ENCODE measurements at regions not wholly inside any gene's neighbourhood (a gene's known extent, or its start where the extent isn't known, plus 50 kb on each side); places are given as distances from the start of the nearest gene placed in this dataset.

DNA sequence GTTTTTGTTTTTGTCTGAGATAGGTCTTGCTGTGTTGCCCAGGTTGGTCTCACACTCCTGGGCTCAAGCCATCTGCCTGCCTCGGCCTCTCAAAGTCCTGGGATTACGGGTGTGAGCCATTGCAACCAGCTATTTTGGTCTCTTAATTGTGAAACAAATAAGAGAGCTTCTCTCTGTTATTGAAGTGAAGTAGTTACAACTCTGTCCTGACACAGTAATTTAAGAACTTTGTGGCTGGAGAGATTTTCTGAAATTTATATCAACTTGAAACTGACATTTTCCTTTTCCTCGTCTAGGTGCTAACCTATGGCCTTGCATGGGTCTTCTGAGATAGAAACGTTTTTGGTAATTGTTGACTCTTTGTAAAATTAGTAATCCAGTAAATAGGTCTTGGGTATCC is 122.1 kb upstream of the DOK5 start:
- no peak overlapping the region for H3K4me3 ChIP-seq (ENCODE audit: low read depth, low read length)
- DNase-seq (ENCODE audit: low read depth), result no peak
- TF ChIP-seq CTCF (conservative IDR thresholded peaks at IDR 0.05; ENCODE audit: low read depth, low read length), result no peak

- no peak overlapping the region for H3K4me3 ChIP-seq (ENCODE audit: low read depth, low read length)
- DNase-seq (ENCODE audit: low read depth), result no peak
- TF ChIP-seq CTCF (conservative IDR thresholded peaks at IDR 0.05; ENCODE audit: low read depth, low read length), result no peak
Observed at GRCh38 chr20:54355631-54356280, 119.6 kb upstream of the DOK5 start.

DNA sequence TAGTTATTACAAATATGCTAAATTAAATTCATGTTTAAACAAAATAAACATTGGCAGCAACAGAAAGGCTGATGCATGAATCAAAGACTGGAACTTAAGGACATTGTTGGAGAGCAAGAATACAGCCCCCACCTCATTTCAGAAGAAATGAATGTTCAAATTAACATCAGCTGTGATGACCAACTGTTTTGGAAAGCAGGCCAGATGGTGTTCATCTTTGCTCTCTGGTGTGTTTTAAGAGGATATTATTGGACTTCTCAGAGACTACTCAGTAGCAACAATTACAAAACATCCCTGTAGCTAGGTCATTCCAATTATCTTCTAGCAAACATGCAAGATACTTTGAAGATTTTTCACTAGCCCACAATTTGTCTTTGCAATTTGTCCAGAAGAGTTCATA is 118.6 kb upstream of the DOK5 start:
- TF ChIP-seq CTCF (conservative IDR thresholded peaks at IDR 0.05; ENCODE audit: low read depth, low read length), result no peak
- H3K4me3 ChIP-seq (ENCODE audit: low read depth, low read length), result no peak overlapping the region
- no peak for DNase-seq (ENCODE audit: low read depth)

DNA sequence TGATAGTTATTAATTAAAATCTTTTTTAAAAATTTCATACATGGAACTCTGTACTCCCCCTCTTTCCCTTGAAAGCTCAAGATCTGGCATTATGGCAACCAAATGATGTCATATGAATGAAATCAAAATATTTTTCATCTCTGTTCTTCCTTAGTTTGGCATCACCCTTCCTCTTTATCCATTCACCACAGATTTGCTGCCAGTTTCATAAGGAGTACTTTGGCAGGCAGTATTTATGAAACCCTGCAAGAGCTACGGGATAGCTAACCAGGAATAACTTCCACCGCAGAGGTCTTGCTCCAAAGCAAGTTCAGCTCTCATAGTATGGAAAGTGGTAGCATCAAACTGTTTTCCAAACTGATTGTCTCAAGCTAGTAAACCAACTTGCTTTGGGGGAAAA is 113.9 kb upstream of the DOK5 start:
- no peak for TF ChIP-seq CTCF (conservative IDR thresholded peaks at IDR 0.05; ENCODE audit: low read depth, low read length)
- no peak for DNase-seq (ENCODE audit: low read depth)
- H3K4me3 ChIP-seq (ENCODE audit: low read depth, low read length), result no peak overlapping the region

DNA sequence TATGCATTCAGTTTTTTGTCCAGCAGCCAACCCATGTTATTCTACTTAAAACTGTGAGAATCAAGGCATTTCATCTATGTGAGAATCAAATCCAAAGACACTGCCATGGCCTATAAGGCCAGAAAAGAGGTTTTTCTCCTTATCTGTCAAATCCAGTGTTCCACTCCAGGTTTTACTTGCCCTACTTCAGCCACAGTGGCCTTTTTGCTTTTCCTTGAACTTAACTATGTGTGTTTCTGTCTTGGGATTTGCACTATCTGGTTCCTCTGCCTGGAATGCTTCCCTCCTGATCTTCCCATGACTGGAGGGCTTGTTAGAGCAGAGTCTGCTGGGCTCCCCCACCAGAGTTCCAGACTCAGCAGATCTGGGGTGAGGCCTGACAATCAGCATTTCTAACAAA is 113.1 kb upstream of the DOK5 start:
- H3K4me3 ChIP-seq (ENCODE audit: low read depth, low read length), result no peak overlapping the region
- TF ChIP-seq CTCF (conservative IDR thresholded peaks at IDR 0.05; ENCODE audit: low read depth, low read length), result no peak
- no peak for DNase-seq (ENCODE audit: low read depth)

GRCh38 chr20:54364365-54364764 is 111.0 kb upstream of the DOK5 start:
- DNase-seq (ENCODE audit: low read depth), result no peak
- H3K4me3 ChIP-seq (ENCODE audit: low read depth, low read length), result no peak overlapping the region
- TF ChIP-seq CTCF (conservative IDR thresholded peaks at IDR 0.05; ENCODE audit: low read depth, low read length), result no peak

- no peak for TF ChIP-seq CTCF (conservative IDR thresholded peaks at IDR 0.05; ENCODE audit: low read depth, low read length)
- no peak for DNase-seq (ENCODE audit: low read depth)
Observed at GRCh38 chr20:54364919-54365318, 110.5 kb upstream of the DOK5 start.

More at GRCh38 chr20:54364919-54365318, 110.5 kb upstream of the DOK5 start:
- H3K4me3 ChIP-seq (ENCODE audit: low read depth, low read length), result no peak overlapping the region

All from epithelial cell of proximal tubule (primary cell).